GM18499 (cell line): ENCODE measurements at regions not wholly inside any gene's neighbourhood (a gene's known extent, or its start where the extent isn't known, plus 50 kb on each side); places are given as distances from the start of the nearest gene placed in this dataset.

Experiments used
- ATAC-seq: cut with Tn5 transposase; IDR thresholded peaks from one replicate; pipeline ENCODE4 v1.9.1; 2021; ENCODE audit warnings: moderate number of reproducible peaks; ENCODE audit not compliant: insufficient read depth, unreplicated experiment

DNA sequence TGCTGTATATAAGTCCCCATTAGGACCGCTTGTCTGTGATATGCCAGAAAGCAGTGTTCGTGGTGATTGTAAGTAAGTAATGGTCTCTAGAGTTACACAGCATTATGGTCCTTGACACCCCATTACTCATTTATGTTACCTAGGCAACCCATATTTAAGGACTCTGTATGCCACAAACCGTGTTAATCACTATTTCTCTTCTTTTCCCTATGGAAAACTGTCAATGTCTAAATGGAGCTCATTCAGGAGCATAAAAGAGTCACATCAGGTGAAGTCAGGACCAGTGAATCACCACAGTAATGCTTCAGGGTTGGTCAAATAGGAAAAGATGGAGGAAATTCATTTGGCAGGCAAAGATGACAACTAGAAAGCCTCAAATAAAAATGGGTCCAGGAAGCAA lies 146.6 kb upstream of the PEX5L start:
- ATAC-seq: no peak

DNA sequence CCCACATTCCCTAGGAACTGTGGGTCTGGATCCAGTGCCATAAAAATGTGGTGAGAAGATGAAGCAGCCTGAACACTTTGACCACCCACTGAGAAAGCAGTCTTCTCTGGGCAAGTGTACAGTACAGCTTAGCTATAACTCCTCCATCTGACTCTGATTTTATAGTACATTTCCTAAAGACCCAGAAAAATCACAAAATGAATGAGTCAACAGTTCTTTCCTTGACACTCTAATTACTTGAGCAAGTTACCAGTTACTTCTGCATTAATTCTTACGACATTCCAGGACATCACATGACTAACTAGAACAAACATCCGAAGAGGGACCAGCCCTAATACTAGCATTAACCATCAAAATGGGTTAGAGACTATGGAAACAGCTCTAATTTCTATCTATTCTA lies 148.1 kb upstream of the PEX5L start:
- ATAC-seq: no peak

DNA sequence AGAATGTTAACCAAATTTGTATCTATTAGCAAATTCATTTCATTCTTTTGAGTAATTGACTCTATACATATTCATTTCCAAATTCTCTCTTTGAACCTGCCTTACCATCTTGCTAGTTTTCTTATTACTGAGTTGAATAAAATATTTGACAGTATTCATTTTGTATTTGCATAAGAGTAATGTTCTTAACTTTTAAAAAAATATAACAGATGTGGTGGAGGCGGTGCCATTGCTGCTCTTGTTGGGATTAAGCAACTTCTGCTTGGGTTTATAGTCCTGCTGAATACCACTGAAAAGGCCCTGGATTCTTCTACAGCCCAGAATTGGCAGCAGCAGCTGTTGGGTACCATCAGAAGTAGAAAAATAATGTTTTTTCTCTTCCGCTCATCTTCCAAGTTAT lies 148.9 kb upstream of the PEX5L start:
- no peak for ATAC-seq

DNA sequence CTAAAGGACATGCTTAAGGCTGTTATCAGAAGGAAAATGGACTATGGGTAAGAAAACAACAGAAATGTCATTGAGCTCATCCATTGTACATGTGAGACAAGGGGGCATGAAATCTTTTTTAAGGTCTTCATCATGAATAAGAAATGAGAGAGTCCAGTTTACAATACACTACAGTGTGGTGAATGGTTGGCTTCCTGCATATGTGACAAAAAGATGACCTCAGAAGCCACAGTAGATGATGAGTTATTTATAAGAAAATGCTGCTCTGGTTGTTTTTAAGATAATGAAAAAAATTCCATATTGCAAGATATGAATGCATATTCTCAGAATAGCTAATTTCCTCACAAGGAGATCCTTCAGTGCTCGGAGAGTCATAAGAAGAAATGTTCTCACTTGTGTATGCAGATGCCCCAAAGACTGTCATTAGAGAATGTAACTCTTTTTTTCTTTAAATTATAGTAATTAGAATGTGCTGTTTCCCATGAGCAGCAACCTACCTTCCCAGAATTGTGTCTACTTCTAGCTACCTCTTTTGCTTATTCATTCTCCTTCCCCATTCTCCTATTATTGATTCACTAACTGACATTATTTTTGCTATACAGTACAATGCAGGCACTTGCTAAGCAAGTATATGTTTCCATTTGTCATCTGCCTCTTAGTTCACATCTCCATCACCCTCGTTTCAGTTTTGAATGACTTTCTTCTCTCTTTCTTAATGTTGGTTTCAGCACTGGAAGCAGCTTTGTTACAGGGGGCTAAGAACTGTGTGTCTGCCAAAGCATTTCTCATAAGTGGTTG lies 152.0 kb upstream of the PEX5L start:
- no peak for ATAC-seq

DNA sequence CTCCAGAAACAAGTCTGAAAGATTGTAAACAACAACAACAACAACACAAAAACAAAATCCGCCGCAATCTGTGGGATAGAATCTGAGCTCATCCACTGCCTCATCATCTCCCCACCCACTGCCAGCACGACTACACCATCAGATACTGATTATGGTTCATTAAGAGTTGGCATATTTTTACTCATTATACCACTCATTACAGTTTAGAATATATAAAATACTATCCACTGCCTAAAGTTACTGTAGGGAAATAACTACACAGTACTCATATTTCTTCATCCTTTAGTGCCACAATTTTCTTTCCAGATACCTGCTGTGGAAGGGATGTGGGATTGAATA lies 152.5 kb upstream of the PEX5L start:
- ATAC-seq: no peak

DNA sequence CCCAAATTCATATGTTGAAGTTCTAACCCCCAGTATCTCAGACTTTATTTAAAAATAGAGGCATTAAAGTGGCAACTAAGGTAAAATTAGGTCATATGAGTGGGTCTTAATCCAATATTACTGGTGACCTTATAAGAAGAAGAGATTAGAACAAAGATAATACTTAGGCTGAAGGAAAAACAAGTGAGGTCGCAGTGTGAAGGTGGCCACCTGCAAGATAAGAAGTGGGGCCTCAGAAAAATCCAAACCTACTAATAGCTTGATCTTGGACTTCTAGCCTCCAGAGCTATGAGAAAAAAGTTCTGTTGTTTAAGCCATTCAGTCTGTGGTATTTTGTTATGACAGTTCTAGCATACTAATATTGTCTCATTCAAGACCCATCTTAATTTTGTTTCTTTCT lies 159.9 kb upstream of the PEX5L start:
- ATAC-seq: no peak

DNA sequence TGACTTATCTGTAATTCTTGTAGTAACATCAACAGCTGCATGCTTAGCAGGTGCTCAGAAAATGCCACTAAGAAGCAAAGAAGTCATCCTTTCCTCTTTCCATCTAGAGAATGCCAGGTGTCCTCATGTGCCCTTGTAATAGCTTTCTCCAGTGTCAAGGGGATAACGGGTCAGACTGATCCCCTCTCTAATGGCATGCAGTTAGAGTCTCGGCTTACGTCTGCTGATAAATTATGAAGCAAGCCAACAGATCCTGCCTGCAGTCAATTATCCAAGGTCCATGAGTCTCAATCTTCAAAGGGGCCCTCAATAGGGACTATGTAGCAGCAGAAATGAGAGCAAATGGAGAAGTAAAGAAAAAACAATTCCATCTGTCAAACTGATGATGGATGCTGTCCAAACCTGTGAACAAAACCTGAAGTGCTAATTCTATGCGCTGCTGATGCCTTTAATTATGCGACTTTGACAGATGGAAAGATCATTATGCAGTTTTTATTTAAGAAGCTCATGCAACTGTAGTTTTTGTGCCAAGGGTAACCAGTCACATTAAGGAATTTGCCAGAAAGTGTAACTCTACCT lies 162.8 kb upstream of the PEX5L start:
- no peak for ATAC-seq

DNA sequence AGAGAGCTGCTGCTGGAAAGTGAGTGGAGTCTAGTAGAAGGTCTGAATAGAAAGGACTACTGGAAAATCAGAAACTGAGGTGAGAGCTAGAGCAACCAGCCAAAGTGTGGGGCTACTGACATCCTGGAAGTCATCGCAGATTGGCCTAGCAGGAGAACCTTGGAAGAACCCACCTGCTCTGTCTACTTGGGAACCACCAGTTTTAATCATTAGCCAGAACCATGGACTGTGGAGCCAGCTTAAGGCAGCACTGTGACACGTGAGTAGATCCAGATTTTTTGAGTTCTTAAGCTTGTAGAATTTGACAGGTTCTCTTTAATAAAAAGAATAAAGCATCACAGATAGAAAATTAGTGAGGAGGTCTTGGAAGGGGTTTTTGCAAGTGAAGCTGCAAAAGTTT lies 179.1 kb upstream of the PEX5L start:
- ATAC-seq: no peak

DNA sequence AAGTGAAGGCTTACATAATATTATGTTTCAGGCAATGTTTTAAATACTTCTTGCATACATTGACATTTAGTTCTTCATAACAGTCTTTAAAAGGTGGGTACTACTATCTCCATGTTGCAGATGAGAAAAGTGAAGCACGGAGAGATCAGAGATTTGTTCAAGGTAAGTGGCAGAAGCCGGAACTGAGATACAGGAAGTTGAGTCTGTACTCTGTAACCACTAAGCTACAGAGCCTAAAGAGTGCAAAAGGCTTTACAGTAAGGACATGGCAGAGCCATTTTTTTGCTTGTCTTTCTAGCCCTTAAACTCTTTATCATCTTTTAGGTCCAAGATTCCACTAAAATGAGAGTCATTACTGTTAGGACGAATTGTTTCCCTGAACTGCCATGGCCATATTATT lies 186.5 kb upstream of the PEX5L start:
- no peak for ATAC-seq

DNA sequence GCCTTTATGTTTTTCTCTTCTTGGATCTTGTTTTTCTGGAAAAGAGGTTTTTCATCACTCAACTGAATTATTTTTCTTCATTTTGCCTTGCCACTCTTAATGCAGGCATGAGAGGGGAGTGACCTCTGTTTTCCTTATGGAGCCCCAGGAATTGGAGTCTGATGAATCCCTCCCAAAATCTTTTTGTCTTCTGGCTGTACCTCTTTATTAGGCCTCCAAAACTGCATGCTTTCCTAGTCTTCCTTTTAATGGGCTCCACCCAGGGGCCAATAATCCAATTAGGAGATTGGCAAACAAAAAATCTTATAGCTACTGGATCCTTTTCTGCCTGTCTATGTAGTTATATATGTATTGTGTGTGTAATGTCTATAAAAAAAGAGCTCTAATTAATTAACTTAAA lies 192.4 kb upstream of the PEX5L start:
- no peak for ATAC-seq

DNA sequence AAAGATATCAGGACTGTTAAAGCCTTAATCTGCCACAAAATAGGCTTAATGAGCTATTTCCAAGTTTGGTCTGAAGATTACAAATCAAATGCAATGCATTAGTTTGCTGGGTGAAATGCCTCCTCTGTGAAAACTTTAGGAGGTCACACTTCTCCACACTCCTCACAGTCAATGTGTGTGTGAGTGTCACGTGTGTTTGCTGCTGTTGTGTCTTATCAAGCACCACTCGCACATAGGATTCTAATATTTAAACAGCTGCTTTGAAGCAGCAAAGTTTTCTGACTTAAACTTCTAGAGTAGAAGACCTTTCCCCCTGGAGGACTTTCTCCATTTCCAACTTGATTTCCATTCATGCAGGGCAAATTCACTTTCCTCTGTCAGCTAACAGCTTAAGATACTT lies 203.2 kb upstream of the PEX5L start:
- no peak for ATAC-seq

DNA sequence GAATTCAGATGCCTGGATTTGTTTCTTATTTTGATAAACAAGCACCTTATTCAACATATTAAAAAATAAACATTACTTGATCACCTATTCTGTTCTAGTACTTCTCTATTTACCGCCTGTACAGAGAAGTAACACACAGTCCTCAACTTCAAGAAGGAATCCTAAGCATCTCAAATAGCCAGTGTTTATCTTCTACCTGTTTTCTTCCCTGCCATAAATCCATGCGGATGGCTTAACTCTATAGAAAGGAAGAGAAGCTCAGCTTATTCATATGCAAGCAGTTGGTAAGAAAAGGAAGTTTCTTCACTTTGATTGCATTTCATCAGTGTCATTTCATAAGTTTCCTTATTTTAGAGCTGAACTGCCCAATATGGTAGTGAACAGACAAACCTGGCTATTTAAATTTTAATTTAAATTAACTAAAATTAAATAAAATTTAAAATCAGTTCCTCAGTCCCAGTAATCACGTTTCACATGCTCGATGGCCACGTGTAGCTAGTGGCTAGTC lies 210.0 kb upstream of the PEX5L start:
- ATAC-seq: no peak

DNA sequence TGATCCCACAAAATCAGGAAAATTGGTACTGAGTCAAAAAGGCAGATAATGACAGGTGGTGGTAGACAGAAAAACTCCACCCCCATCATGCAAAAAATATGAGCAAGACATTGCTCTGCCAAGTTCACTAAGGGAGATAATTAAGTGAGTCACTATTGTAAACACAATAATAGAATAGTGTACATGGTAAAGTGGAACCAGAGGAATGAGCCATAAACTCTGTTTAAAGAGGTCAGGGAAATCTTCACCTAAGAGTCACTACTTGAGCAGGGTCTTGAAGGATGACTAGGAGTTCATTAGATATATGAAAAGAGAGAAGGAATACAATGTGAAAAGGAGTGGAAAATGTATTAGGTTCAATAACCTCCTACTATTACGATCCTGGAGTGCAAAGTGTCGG lies 213.4 kb upstream of the PEX5L start:
- no peak for ATAC-seq

DNA sequence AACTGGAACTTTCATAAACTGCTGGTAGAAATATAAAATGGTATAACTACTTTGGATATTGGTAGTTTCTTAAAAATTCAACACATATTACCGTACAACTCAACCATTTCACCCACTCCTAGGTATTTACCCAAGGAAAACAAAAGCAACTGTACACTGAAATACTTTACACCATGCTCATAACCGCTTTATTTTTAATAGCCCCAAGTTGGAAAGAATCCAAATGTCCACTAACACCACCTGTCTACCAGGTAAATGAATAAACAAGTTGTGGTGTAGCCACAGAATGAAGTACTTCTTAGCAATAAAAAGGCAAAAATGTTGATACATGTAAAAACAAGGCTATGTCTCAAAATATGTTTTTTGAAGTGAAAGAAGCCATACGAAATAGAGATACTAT lies 215.9 kb upstream of the PEX5L start:
- ATAC-seq: no peak

DNA sequence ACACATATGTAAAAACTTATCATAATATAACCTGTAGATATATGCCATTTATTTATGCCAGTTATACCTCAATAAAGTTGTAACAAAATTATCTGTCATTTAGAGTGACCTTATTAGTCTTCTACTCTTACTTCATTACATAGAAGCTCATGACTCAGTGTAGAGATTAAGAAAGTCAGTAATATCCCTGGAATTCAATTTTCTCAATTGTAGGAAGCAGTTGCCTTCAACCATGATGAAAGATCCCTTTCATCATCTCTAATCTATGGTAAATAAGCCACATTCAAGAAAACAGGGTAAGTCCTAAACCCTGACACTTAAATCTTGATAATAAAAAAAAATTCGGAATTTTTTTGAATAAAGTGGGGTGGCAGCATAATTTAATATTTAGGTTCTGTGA lies 216.5 kb upstream of the PEX5L start:
- no peak for ATAC-seq

DNA sequence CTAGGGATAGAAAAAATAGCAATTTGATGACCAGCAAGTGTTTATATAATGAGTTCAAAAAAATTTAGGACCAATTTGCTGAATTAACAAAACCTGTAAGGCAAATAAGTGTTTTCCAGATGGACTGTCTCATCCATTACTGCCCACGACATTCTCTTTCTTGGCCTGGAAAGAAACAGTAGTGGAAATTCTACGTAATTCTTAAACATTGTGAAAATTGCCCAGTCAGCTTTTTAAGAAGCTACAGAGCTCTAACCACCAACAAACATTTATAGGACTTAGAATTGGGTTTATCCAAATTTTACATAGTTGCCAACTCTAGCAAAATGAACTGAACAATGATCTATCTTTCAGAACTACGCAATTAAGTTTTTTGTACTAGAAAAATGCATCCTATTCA lies 227.7 kb upstream of the PEX5L start:
- no peak for ATAC-seq

DNA sequence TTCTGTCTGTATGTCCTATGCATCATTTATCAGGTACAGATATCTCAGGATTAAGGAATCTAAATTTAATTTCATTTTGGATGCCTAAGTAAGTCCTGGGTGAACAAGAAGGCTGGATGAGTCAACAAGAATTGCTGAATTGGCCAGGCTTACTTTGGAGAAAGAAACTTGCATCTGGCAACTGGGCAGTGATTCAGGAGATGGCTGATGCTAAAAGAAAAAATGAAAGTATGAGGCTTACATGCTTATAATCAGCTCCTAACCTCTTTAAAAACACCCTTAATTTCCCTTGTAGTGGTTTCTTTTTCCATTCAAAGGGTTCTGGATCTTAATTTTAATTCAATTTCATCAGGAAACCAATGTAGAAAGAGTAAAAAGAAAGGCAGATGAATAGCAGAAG lies 228.8 kb upstream of the PEX5L start:
- no peak for ATAC-seq

DNA sequence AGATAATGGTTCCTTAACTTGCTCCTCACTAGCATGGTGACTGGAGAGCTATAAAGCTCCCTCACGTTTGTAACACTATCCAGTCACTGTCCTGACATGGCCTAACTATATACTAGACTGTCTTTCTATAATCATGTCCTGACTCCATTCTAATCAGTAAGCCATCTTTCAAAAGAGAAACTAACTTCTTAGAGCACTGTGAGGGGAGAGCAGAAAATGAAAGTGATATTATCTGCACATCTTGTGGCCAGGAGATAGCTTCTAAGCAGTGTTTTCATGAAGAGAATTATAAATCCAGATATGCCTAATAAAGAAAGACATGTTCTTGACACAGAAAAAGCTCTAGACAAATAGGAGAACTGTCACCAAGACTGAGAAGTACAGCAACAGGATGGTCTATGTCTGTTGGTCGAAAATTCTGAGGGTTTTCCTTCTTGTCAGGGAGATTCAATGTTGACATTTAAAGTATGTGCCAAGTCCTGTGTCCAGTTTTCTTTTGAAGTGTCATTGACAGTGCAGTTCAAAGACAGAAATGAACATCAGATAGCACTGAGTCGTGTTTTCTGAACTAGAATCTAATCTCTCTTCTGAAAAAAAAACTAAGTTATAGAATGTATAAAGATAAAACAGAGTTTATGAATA lies 230.6 kb upstream of the PEX5L start:
- ATAC-seq: peak; percentile 98

DNA sequence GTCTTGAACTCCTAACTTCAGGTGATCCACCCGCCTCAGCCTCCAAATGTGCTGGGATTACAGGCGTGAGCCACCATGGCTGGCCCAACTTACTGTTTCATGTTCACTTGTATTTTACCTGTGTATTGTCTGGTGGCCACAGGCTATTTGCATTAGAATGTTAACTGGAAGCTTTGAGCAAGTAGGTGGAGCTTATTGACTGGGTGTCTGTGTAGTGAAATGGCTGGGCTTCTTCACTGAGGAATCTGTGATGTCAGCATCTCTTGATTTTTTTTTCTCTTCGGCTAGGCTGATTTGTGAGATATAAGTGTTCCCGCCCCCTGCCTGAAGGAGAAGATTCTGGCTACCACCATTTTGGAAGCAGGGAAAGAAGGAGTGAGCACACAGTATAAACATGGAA lies 237.8 kb upstream of the PEX5L start:
- ATAC-seq: no peak

DNA sequence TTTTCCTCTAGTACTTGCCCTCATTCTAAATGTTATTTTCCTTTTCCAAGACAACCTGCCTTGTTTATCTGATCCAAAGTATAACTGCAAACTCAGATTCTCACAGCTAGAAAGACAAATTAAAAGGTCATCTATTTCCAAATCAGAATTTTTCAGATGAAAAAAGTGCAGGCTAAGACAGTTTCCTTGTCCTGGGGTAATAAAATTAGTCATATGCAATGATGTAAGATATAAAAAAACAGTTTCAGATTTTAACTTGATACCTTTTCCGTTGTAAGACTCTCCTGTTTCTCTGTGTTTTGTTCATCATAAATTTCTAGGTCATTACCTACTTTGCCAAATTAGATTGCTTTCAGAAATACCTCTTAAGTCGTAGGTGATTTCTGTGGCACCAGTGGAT lies 238.4 kb upstream of the PEX5L start:
- ATAC-seq: no peak

DNA sequence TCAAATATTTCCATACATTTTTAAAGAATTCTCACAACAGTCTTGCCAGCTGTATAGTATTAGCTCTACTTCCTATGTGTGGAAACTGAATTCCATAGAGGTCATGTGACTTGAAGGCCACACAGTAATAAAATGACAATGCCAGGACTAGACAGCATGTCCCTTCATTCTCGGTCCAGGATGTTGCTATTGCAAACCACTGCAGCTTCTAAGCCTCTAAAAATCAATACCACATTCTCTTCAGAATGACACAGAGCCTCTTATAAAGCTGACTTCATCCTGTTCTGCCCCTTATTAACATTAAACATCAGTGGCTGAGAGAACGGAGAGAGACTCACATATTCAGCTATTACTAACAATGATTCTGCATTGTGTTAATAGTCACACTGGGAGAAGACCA lies 240.3 kb upstream of the PEX5L start:
- ATAC-seq: no peak
